Astrocyte (in vitro differentiated cells and primary cell): ENCODE measurements at regions not wholly inside any gene's neighbourhood (a gene's known extent, or its start where the extent isn't known, plus 50 kb on each side); places are given as distances from the start of the nearest gene placed in this dataset.
A peak's percentile ranks its signal among the peaks of the same experiment; 100 is the strongest.

Experiments
- DNase-seq: peaks from one replicate; pipeline ENCODE4 v3.0.0-alpha.2; 2010; ENCODE audit warnings: low read depth
- FAIRE-seq: peaks from 2 replicates; lab custom pipeline; 2011; peaks lifted over from hg19 to GRCh38; lab: Jason Lieb, UNC
- H2AFZ ChIP-seq: 2 replicates; pipeline ENCODE4 v1.6.0; 2012; ENCODE audit warnings: low read depth, low read length, inconsistent platforms
- H3K27ac ChIP-seq: 2 replicates; pipeline ENCODE4 v1.5.1; 2011; ENCODE audit warnings: low read depth, low read length, inconsistent platforms
- H3K27me3 ChIP-seq: 2 replicates; pipeline ENCODE4 v1.6.0; 2011; ENCODE audit warnings: low read length, inconsistent platforms; ENCODE audit not compliant: insufficient read depth
- H3K36me3 ChIP-seq: 2 replicates; pipeline ENCODE4 v1.5.1; 2011; ENCODE audit warnings: low read length, inconsistent platforms; ENCODE audit not compliant: insufficient read depth
- H3K4me1 ChIP-seq: 2 replicates; pipeline ENCODE4 v1.5.1; 2011; ENCODE audit warnings: low read length, inconsistent platforms; ENCODE audit not compliant: insufficient read depth
- H3K4me2 ChIP-seq: 2 replicates; pipeline ENCODE4 v1.6.0; 2012; ENCODE audit warnings: low read length, inconsistent platforms
- H3K4me3 ChIP-seq: 2 replicates; pipeline ENCODE4 v1.5.1; 2011; ENCODE audit warnings: low read depth, mild to moderate bottlenecking, low read length, inconsistent platforms; ENCODE audit not compliant: insufficient read depth
- H3K79me2 ChIP-seq: 2 replicates; pipeline ENCODE4 v1.6.0; 2012; ENCODE audit warnings: mild to moderate bottlenecking, low read length, inconsistent platforms; ENCODE audit not compliant: insufficient read depth
- H3K9ac ChIP-seq: 2 replicates; pipeline ENCODE4 v1.6.0; 2012; ENCODE audit warnings: mild to moderate bottlenecking, low read length, inconsistent platforms
- H3K9me3 ChIP-seq: 2 replicates; pipeline ENCODE4 v1.5.1; 2012; ENCODE audit warnings: low read depth, mild to moderate bottlenecking, low read length, inconsistent platforms; ENCODE audit not compliant: insufficient read depth
- H4K20me1 ChIP-seq: 2 replicates; pipeline ENCODE4 v1.6.0; 2012; ENCODE audit warnings: low read length, inconsistent platforms; ENCODE audit not compliant: insufficient read depth
- H3K27ac Mint-ChIP-seq: one replicate; pipeline ENCODE4 v1.8.0; 2021; ENCODE audit warnings: mild to moderate bottlenecking, mixed read lengths; ENCODE audit not compliant: unreplicated experiment
- H3K27me3 Mint-ChIP-seq: one replicate; pipeline ENCODE4 v1.8.0; 2021; ENCODE audit warnings: low read depth, mixed read lengths; ENCODE audit not compliant: unreplicated experiment
- H3K36me3 Mint-ChIP-seq: one replicate; pipeline ENCODE4 v1.8.0; 2021; ENCODE audit warnings: low read depth, mixed read lengths; ENCODE audit not compliant: unreplicated experiment
- H3K4me1 Mint-ChIP-seq: one replicate; pipeline ENCODE4 v1.8.0; 2021; ENCODE audit warnings: low read depth, mixed read lengths; ENCODE audit not compliant: unreplicated experiment
- H3K4me3 Mint-ChIP-seq: one replicate; pipeline ENCODE4 v1.8.0; 2021; ENCODE audit warnings: mild to moderate bottlenecking, moderate library complexity, mixed read lengths; ENCODE audit not compliant: unreplicated experiment
- H3K9me3 Mint-ChIP-seq: one replicate; pipeline ENCODE4 v1.8.0; 2021; ENCODE audit warnings: mild to moderate bottlenecking, mixed read lengths; ENCODE audit not compliant: unreplicated experiment
- EZH2 ChIP-seq: IDR thresholded peaks from 2 replicates; pipeline ENCODE4 v1.6.1; 2012; ENCODE audit warnings: mild to moderate bottlenecking, low read length, inconsistent platforms; ENCODE audit not compliant: insufficient read depth
- TF ChIP-seq, protein P1 (sequence below): IDR thresholded peaks from 2 replicates; pipeline ENCODE4 v1.5.1; 2011; ENCODE audit warnings: low read depth, mild to moderate bottlenecking, inconsistent platforms, low read length, moderate library complexity; ENCODE audit not compliant: insufficient read depth

- H3K36me3 ChIP-seq, result no peaks in the 10 kb centered on the region
- H3K9me3 ChIP-seq, result peaks cover 2% of the 10 kb centered on the region
- H2AFZ ChIP-seq, result no peak overlapping the region
- H3K27ac Mint-ChIP-seq, result peak overlapping the region; percentile 70
- H3K27me3 Mint-ChIP-seq, result no peaks in the 10 kb centered on the region
- no peak overlapping the region for H3K27ac ChIP-seq
- H3K4me3 Mint-ChIP-seq, result no peak overlapping the region
- H3K27me3 ChIP-seq, result no peaks in the 10 kb centered on the region
- no peak overlapping the region for H3K4me2 ChIP-seq
- no peaks in the 10 kb centered on the region for H3K36me3 Mint-ChIP-seq
- H4K20me1 ChIP-seq, result no peaks in the 10 kb centered on the region
- no peaks in the 10 kb centered on the region for H3K4me1 ChIP-seq
- H3K9me3 Mint-ChIP-seq, result peaks cover 16% of the 10 kb centered on the region
- H3K4me3 ChIP-seq, result no peak overlapping the region
- TF ChIP-seq, protein P1, sequence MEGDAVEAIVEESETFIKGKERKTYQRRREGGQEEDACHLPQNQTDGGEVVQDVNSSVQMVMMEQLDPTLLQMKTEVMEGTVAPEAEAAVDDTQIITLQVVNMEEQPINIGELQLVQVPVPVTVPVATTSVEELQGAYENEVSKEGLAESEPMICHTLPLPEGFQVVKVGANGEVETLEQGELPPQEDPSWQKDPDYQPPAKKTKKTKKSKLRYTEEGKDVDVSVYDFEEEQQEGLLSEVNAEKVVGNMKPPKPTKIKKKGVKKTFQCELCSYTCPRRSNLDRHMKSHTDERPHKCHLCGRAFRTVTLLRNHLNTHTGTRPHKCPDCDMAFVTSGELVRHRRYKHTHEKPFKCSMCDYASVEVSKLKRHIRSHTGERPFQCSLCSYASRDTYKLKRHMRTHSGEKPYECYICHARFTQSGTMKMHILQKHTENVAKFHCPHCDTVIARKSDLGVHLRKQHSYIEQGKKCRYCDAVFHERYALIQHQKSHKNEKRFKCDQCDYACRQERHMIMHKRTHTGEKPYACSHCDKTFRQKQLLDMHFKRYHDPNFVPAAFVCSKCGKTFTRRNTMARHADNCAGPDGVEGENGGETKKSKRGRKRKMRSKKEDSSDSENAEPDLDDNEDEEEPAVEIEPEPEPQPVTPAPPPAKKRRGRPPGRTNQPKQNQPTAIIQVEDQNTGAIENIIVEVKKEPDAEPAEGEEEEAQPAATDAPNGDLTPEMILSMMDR, result no peak
- no peak for TF ChIP-seq EZH2
- DNase-seq (no peak), FAIRE-seq (no peak)
- H3K4me1 Mint-ChIP-seq, result peaks cover 7% of the 10 kb centered on the region
- H3K79me2 ChIP-seq, result no peaks in the 10 kb centered on the region
- no peak overlapping the region for H3K9ac ChIP-seq
Measured at GRCh38 chr9:23941051-23941450, 115.0 kb upstream of the ELAVL2 start.

DNA sequence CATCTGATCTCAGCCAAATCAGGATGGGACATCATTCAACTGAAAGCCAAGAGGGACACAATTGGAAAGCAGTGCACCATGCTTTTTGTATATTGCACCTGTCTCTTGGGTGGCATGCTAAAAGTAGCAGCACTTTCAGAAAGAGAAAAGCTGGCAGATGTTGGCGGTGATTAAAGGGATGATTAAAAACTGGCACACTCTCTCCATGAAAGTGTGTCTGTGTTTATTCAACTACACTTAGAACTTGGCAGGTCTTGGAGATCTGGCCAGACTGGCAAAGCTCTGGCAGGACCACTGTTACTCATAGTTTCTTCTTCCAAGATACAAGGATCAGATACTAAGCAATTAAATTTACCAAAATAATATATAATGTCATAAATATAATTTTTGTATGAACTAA, 112.9 kb upstream of the ELAVL2 start:
- TF ChIP-seq, protein P1, result no peak
- no peak for TF ChIP-seq EZH2
- DNase-seq (no peak), FAIRE-seq (no peak)
- no peaks in the 10 kb centered on the region for H3K36me3 Mint-ChIP-seq
- H4K20me1 ChIP-seq, result no peaks in the 10 kb centered on the region
- H3K27ac ChIP-seq, result no peak overlapping the region
- no peaks in the 10 kb centered on the region for H3K27me3 Mint-ChIP-seq
- H3K9me3 ChIP-seq, result no peaks in the 10 kb centered on the region
- no peaks in the 10 kb centered on the region for H3K79me2 ChIP-seq
- no peaks in the 10 kb centered on the region for H3K4me1 ChIP-seq
- no peak overlapping the region for H3K4me3 Mint-ChIP-seq
- H2AFZ ChIP-seq, result no peak overlapping the region
- H3K27me3 ChIP-seq, result no peaks in the 10 kb centered on the region
- H3K4me2 ChIP-seq, result no peak overlapping the region
- peaks cover 15% of the 10 kb centered on the region for H3K4me1 Mint-ChIP-seq
- no peak overlapping the region for H3K4me3 ChIP-seq
- no peaks in the 10 kb centered on the region for H3K36me3 ChIP-seq
- peaks cover 9% of the 10 kb centered on the region for H3K9me3 Mint-ChIP-seq
- no peak overlapping the region for H3K9ac ChIP-seq
- H3K27ac Mint-ChIP-seq, result no peak overlapping the region

- peak overlapping the region; percentile 6 for H3K27ac Mint-ChIP-seq
- no peak for FAIRE-seq
- Histone ChIP-seq H3K79me2 (no peaks in the 10 kb centered on the region), H4K20me1 (no peaks in the 10 kb centered on the region), H3K4me2 (no peak overlapping the region), H3K36me3 (no peaks in the 10 kb centered on the region), H3K4me3 (no peak overlapping the region), H3K27me3 (no peaks in the 10 kb centered on the region), H3K27ac (no peak overlapping the region), H2AFZ (no peak overlapping the region), H3K9me3 (no peaks in the 10 kb centered on the region), H3K9ac (no peak overlapping the region), H3K4me1 (no peaks in the 10 kb centered on the region)
- TF ChIP-seq, protein P1, result no peak
- TF ChIP-seq EZH2, result no peak
- peaks cover 11% of the 10 kb centered on the region for H3K4me1 Mint-ChIP-seq
- DNase-seq, result no peak
- H3K36me3 Mint-ChIP-seq, result no peaks in the 10 kb centered on the region
- H3K4me3 Mint-ChIP-seq, result no peak overlapping the region
- no peaks in the 10 kb centered on the region for H3K9me3 Mint-ChIP-seq
- H3K27me3 Mint-ChIP-seq, result no peaks in the 10 kb centered on the region
Measured at GRCh38 chr9:23934291-23934906, 108.4 kb upstream of the ELAVL2 start.
